ENCODE measurements at regions not wholly inside any gene's neighbourhood (a gene's known extent, or its start where the extent isn't known, plus 50 kb on each side); places are given as distances from the start of the nearest gene placed in this dataset.

DNA sequence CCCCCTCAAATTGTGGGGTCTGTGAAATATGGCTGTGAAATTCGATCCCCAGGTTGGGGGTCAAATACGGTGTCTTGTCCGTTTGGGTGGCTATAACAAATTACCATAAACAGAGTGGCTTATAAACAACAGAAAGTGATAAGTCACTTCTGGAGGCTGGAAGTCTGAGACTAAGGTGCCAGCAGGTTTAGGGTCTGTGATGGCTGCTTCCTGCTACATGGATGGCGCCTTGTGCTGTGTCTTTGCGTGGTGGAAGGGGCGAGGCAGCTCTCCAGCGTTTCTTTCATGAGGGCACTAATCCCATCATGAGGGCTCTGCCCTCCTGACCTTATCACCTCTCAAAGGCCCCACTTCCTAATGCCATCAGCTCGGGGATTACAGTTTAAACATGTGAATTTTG lies 120.0 kb downstream of the IRF8 start:
- DNase-seq: no peak

DNA sequence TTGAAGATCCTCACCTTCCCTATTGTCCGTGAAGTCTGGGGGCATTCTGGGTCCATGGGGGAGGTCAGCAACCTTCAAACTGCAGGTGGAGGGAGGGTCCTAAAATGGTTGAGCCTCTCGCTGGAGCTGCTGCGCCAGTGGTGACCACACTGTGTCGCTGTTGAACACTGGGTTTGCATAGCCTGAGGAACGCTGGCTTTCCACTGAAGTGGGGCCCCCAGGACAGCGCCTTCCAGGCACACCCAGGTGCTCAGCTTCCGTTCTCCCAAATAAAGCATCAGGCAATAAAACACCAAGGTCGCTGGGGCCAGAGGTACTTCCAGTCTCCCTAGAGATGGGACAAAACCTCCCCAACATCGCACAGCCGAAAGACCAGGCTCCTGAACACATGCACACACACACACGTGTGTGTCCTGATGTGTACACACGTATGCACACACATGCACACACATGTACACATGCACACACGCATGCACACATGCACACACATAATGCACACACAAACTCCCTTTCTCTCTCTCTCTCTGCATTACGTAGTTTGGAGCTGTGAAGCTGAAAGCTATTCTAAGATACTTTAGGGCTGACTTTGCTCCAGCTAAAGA lies 120.6 kb downstream of the IRF8 start:
- no peak for DNase-seq

DNA sequence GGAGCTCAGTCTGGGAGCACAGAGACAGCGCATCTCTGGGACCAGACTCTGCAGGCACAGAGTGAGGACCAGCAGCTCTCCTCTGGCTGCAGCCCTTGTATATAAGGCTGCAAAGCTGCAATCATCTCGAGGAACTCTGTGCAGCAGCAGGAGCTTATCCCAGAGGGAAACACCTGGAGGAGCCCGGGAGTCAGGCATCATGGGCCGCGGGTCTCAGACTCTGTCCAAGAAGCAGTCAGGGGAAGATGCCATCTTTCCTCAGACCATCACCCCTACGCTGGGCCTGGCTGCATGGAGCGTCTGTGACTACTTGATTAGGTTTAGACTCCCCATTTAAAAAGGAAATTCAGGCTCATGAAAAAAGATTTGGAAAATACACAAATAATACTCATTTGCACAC lies 122.0 kb downstream of the IRF8 start:
- no peak for DNase-seq

DNA sequence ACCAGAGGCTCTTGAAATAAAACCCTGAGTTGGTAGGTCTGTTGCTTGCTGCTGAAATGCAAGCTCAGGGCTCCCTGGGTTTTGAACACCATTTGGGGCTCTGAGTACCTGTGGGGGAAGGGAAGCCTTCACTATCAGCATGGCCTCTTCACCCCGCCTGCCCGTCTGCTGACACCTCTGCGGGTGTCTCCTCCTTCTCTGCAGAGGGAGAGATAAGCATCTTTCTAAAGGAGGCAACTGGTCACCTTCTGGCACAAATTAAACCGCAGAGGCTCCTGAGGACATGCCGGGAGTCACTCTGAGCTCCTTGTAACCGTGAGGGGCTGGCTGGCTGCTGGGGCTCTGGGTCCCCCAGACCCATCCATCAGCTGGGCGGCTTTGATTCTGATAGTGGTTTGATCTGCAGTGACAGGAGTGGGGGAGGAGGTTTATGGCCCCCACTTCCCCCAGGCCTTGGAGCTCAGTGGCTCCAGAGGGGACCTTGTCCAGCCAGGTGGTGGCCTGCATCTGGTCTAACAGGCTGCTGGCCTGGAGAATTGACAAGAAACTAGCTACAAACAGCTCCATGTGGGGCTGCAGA lies 123.5 kb downstream of the IRF8 start:
- no peak for DNase-seq

DNA sequence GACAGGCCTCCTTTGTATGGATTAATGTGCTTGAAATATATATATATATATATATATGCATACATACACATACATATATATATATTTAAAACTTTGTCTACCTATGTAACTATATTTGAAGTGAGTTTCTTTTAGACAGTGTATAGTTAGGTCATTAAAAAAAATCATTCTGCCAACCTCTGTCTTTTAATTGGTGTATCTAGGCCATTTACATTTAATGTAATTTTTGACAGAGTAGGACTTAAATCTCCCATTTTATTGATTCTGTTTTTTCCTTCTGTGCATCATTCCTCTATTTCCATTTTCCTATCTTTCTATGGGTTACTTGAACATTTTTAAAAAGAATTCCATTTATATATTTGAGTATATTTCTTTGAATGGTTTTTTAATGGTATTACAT lies 125.2 kb downstream of the IRF8 start:
- DNase-seq: no peak

DNA sequence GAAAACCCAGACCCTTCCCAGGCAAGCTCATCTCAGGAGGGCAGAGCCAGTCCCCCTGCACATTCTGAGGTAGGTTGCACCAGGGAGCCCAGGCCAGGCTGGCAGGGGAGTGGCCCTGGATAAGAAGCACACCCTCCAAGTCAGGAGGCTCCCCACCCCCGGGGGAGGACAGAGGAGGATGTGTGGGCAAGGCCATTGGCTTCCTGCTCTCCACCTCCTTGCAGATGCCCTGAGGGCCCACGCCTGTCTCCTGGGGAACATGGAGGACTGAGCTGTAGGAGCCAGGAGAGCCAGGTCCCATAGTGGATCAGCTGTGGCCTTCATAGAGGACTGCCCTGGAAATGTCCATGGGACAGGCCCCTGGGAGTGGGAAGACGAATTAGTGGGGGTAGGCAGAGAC lies 126.7 kb downstream of the IRF8 start:
- no peak for DNase-seq

DNA sequence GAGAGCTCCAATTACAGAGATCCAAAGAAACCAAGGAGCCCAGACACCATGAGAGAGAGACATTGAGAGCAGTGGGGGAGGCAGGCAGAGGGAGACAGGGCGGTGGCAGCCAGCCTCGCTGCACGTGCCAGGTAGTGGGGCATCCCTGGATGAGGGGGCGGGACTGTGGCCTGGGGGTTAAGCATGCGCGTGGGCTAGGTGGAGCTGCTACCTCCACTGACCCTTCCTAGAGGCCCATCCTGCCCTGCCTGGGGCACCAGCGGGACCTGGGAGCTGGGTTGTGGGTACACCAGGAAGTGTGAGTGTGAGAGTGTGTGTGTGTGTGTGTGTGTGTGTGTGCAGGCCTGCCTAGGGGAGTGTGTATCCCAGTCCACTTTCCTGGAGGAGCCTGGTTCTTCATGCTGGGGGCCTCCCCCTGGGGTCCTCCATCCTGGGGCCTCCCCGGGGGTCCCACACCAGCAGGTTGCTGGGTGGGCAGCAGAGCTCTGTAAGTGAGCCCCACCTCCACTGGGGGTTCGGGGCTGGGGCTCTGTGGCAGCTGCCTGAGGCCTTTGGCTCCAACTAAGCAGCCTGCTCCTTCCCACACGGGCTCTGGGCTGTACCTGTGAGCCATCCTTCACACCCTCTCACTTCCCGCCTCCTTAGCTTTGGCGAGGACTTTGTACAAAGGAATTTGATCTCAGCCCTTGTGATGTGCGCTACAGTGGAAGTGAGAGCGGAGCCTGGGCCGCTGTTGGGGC lies 127.4 kb downstream of the IRF8 start:
- DNase-seq: no peak

DNA sequence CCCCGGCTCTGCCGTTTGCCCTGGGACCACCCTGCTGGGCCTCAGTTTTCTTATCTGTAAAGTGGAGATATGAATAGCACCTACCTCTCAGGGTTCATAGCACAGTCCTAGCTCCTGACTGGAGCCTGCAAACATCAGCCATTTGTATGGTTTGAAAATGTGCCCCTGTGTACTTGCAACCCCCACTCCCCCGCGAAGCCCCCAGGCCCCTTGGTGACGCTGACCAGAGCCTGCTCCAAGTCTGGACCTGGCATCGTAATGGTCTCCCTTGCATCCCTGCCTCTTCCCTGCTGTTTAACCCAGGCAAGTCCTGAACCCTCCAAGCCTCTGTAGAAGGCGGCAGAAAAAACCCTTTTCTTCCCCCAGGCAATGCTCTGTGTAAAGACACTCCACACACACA lies 128.0 kb downstream of the IRF8 start:
- DNase-seq: no peak

DNA sequence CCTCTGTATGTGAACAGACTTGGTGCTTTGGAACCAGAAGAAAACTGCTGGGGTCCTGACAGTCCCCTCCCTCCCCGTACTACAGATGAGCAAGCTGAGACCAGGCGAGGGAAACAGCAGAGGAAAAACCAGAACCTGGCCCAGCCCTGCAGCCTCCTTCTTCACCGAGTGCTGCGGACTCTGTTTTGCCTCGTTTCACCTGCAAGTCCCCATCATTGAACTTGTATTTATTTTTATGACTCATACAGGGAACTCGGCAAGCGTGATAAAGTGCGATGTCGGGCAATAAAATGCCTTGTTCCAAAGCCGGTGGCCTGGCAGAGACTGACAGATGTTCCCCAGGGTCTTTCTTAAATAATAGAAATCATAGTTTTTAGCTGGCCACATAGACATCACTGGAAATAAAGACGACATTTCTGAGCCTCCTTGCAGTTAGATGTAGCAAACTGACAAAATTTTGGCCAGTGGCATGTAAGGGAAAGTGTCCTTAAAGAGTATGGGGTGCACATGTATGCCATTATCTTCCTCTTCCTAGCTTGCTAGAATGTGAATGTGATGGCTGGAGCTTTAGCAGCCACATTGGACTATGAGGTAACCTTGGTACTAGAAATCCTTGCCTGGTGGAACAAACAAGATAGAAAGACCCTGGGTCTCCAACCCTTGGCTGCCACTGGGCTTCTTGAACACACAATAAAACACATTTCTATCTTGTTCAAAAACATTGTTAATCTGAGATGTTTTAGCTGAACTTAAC lies 128.6 kb downstream of the IRF8 start:
- no peak for DNase-seq

DNA sequence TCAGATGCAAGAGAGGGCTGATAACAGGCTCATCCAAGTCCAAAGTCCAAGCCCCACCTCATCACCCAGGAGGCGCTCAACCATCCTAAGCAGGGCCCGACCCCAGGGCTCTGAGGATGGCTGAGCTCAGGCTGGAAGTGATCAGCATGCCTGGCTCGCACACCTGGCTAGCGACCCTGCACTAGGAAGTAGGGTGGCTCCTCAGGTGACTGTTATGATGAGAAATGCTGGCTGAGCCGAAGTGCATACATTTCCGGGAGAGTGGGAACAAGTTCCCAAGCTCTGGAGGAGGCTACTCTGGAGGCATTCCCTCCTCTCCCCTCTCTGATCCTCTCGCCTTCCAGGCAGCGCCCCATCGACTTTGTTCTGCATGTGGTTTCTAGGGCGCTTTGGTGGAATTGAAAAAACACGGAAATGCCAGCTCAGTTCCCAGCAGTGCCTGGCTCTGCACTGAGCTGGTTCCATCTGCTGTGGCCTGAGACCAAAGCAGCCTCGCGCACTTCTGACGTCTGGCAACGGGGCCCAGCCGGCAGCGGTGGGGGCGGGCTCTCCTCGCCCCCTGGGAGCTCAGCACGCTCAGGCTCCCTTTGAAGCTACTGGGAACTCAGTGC lies 130.3 kb downstream of the IRF8 start:
- no peak for DNase-seq

DNA sequence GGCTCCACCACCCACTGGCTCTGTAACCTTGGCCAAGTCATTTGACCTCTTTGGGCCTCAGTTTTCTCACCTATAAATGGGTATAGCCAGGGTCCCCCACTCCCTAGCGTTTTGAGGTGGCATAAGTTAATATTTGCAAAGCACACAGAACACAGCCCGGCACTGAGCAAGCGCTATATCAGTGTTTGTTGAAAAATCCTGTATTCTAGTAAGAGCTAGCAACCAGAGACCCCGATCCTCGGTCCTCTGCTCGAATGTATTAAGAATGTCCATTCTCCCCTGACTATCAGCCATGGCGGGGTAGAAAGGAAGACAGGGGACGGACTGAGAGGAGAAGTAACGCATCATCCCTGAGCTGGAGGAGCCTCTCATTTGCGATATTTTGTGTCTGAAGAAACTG lies 131.2 kb downstream of the IRF8 start:
- no peak for DNase-seq

DNA sequence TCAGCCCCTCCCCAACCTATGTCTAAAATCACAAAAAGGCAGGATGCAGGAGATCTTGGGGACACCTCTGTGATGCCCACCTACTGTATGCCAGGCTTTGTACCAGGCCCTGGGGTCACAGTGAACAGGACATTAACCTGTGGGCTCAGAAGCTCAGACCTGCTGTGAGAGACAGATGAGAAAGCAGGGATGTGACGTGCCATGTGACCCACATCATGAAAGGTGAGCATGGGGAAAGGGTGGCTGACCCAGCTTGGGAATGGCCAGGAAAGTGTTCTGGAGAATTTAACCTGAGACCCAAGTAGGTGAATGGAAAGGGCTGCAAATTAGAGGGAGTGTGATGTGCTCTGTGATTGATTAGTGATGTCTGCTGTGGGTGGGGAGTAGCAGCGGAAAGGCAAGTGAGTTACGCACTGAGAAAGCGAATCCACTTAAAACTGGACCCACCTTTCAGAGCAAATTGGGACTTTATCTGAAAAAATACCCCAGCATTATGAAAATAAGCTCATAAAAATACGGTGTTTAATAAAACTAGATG lies 132.2 kb downstream of the IRF8 start:
- DNase-seq: no peak

DNA sequence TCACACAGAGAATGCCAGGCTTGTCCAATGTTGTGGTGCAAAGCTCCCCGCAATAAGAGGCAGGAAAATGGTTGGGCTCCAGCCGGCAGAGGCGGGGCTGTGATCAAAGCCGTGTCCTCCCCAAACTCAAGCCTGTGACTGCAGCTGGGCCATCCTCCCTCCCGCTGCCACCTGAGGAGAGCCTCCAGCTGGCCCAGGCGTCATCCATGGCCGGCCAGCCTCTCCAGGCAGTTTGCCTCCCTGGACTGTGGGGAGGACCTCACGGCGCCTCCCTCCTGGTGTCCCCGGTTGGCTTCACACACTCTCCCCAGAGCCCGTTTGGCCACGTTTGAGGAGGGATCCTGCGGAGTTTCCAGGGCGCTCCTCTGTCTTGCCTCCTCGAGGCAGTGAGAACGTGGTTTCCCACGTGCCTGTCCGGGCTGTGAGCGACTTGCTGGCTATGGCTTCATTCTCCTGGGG lies 134.1 kb downstream of the IRF8 start:
- no peak for DNase-seq

DNA sequence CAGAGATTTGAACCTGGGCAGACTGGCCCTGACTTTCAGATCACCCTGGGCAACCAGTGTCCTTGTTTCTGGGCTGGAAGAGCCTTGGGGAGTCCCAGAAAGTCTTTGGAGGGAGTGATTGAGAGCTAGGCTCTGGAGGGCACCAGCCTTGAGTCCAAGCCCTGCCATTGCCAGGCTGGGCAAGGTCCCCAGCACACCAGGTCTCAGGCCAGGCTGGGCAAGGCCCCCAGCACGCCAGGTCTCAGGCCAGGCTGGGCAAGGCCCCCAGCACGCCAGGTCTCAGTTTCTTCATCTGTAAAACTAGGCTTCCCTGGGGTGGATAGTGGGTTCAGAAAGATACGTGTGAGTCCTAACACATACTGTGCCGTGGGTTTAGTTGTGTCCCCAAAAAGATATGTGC lies 135.0 kb downstream of the IRF8 start:
- no peak for DNase-seq

DNA sequence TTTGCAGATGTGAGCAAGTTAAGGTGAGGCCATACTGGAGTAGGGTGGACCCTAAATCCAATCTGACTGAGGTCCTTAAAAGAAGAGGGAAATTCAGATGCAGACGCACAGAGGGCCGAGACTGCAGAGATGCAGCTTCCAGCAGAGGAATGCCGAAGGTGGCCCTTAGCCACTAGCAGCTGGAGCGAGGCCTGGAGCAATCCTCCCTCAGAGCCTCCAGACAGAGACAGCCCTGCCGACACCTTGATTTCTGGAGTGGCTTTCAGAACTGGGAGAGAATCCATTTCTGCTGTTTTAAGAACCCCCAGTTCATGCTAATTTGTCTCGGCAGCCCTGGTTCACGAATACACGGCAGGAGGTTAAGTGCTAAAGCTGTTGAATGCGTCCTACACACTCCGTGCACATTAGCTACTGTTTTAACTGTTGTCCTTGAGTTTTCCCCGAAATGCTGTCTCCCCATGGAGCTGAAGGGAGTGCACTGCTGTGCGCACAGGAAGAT lies 135.5 kb downstream of the IRF8 start:
- DNase-seq: no peak

DNA sequence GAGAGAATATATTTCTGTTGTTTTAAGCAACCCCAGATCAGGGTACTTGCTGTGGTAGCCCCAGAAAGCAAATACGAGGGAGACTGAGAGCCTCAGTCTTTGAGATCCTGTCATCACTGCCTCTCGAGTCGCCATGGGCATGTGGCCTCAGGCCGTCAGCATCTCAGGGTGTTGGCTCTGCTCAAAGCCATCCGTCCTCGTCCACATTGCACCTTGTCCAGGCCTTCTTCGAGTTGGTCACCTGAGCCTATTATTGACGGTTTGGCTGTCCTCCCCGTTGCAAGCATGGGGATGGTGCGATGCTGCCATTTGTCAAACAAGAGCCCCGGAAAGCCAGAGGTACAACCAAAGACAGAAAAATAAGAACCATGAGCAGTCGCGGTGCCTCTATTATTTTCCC lies 136.9 kb downstream of the IRF8 start:
- no peak for DNase-seq

DNA sequence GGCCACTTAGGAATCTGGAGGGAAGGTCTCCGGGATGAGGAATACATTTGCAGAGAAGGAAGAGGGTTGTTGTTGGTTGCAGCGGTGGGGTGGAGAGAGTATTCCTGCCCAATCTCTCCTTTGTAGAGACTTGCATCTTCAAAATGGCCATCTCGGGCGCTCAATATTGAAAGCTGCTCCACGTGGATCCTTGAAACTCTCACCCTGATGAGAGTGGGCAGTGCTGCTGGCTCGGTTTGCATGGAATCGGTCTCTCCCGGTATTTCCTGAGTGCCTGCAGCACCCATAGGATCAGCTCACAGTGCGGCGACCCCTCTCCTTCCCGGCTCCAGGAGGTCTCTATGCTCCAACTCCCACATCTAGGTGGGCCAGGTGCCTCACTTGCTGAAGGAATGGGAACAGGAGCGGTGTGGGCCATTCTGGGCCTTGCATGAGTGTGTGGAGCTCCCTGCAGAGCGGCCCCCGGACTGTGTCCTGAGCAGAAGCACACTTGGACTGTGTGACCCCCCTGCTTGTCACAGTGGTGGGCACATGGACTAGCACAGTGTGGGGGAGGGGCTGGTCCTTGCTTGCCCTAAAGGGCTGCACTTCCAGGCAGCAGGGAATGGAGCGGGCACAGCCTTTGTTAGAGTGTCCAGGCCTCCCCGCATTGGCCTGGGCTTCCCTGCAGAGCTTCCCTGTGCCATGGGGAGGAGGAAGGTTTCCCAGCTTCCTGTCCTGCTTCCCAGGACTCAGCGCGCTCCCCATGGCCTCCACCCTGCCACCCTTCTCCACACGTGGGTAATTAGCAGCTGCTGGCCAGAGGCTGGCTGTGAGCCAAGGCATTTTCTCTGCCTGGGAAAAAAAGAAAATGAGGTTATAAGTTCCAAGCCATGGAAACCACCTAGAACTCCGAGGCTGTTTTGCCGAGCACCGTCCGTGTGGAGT lies 139.3 kb downstream of the IRF8 start:
- DNase-seq: no peak

DNA sequence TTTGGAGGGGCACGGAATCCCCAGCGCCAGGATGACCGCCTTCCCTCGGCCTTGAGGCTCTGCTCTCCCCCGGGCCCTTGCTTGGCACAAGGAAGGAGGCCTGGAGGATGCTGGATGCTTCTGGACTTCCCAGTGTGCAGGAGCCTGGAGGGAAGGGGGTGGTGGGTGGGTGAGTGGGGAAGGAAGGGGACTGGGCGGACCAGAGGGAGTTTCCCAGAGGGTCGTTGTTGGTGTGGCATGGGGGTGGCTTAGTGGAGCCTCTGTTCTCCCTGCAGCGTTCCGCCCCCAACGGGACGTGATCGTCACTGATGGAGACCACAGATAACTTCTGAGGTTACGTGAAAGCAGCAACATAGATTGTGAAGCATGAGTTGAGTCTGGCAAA lies 140.0 kb downstream of the IRF8 start:
- DNase-seq: no peak

DNA sequence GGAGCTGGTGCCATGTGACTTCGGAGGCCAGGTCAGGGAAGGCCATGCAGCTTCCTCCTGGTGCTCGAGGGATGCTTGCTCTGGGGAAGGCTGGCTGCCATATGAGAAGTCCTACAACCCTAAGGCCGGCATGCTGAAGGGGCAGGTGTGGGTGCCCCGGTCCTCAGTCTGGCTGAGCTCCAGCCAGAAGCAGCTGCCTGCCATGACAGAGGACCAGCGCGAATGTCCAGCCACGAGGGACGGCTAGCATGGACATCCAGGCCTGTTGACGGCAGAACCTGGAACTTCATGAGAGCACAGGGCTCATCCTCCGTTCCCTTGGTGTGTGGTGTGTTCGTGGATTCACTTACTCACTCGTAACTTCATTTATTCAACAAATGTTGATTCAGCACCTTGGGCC lies 140.6 kb downstream of the IRF8 start:
- DNase-seq: no peak

DNA sequence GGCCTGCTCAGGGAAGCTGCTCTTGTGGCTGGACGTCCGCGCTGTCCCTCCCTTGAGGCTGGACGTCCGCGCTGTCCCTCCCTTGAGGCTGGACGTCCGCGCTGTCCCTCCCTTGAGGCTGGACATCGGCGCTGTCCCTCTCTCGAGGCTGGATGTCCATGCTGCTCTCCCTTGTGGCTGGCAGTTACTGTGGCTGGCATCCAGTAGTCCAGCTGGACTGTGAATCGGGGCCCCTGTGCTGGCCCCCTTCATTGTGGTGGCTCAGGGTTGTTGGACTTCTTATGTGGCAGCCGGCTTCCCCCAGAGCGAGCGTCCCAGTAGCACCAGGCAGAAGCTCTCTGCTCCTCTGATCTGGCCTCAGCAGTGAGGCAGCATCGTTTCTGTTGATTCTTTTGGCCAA lies 141.5 kb downstream of the IRF8 start:
- no peak for DNase-seq

DNA sequence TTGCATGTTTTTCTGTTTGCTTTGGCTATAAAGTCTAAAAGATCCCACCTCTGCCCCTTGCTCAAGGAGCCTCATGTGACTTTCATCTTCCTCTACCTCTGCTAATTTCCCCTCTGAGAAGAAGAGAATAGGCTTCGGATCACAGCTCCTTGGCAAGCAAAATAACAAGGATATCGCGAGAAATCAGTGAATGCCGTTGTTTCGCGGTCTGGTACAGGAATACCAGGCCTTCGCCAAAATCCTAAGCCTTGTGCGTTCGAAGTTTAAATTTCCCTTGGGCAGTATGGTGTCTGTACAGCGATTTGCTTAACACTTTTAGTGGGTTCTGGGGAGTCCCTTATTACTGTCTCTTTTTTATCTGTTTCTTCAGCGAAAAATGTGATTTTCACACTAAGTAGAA lies 142.3 kb downstream of the IRF8 start:
- no peak for DNase-seq

DNA sequence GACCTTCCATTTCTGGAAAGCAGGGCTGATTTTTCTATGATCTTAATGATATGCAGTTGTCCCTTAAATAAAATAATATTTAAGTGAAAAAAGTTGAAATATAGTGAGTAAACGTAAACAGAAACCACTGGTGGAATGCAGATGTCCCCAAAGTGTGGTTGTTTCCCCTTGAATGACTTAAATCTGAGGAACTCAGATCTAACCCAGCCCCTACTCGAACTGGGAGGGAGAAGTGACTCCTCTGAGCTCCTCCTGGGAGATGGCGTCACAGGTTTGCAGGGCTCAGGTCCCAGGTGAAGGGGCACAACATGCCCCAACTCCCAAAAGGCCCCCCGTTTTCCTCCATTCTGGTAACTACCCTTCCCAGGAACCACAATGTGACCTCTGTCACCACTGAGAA lies 142.8 kb downstream of the IRF8 start:
- DNase-seq: no peak

All from NCI-H2029 treated with DMSO at 0.1 percent for 48 hours (cell line).